Stimulated activated CD4-positive, alpha-beta T cell treated with anti-CD3 and anti-CD28 coated beads, Interleukin-2, amount 100 ng/mL, for 48 hours (primary cell): ENCODE measurements at regions not wholly inside any gene's neighbourhood (a gene's known extent, or its start where the extent isn't known, plus 50 kb on each side); places are given as distances from the start of the nearest gene placed in this dataset.
"Not testable (repeated sequence)": the region's sequence is repeated elsewhere in the genome, so short reads cannot be mapped to it uniquely, and the experiment has no call there.

Source experiments
- DNase-seq, 2 donors: peaks; one replicate each; pipeline ENCODE4 v3.0.0-alpha.2; 2020

- no peak for DNase-seq
Measured at GRCh38 chr10:37067576-37067975, 57.8 kb upstream of the ANKRD30A start.

DNA sequence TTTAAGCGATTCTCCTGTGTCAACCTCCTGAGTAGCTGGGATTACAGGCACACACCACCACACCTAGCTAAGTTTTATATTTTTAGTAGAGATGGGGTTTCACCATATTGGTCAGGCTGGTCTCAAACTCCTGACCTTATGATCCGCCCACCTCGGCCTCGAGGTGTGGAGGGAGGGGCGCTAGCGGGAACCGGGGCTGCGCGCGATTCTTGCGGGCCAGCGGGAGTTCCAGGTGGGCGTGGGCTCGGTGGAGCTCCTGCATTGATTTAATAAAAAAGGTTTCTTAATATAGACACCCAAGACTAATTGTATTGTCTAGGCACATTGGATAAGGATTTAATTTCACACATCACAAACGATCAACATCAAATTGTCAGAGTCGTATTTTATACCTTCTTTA is 63.1 kb upstream of the ANKRD30A start:
- DNase-seq, result not testable (repeated sequence)

DNA sequence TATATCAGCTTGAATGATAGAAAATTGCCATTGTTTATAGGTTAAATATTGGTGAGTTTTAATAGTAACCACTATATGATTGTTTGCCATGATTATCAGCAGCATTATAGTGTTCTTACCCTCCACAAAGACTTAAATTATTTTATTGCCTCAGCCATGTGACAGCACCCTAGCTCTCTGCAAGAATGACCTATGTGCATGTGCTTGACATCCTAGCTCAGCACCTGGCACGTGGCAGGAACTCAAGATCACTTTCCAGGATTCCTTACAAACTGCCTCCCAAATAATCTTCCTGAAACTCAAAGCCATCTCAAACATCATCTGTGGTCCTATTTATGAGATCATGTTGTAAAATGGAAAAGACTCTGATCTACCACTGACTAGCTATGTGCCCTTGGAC is 68.1 kb upstream of the ANKRD30A start:
- no peak for DNase-seq

DNA sequence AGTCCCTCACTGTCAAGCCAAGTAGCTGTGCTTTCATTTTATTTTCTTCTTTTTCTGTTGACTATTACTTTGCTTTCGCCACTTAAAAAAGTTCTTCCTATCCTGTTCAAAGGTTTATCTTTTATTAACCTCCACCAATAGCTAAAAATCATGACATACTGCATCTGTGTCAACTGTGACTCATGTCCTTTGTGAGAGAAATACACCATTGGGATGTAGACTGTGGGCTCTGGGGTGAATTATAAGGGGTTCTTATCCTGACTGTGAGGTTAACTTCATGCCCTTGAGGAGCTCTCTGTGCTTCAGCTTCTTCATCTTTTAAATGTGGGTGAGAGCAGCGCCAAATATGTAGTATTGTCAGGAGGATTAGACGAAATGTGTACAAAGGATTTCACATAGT is 71.9 kb upstream of the ANKRD30A start:
- DNase-seq, result no peak

DNA sequence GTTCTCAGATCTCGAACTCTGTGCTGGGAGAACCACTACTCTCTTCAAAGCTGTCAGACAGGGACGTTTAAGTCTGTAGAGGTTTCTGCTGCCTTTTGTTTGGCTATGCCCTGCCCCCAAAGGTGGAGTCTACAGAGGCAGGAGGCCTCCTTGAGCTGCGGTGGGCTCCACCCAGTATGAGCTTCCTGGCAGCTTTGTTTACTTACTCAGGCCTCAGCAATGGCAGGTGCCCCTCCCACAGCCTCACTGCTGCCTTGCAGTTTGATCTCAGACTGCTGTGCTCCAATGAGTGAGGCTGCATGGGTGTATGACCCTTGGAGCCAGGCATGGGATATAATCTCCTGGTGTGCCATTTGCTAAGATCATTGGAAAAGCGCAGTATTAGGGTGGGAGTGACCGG is 75.4 kb upstream of the ANKRD30A start:
- not testable (repeated sequence) for DNase-seq

- DNase-seq, result not testable (repeated sequence)
Measured at GRCh38 chr10:37044319-37044718, 81.1 kb upstream of the ANKRD30A start.

DNA sequence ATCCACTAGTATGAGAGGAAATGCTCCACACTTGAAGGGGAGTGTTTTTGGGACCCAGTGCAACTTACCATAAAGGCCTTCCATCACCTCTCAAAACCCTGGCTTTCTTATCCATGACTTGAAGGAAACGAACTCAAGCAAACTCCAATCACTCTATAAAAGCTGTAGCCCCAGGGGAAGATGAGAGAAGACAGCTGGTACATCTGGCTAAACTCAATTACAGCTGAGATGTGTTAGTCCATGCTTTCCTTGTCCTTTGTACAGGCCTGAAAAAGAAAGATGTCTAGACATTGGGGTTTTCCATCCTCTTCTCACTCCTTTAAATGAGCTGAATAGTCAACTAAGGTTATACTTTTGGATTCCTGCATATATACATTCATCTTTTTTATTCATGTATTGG is 89.5 kb upstream of the ANKRD30A start:
- DNase-seq, result no peak

DNA sequence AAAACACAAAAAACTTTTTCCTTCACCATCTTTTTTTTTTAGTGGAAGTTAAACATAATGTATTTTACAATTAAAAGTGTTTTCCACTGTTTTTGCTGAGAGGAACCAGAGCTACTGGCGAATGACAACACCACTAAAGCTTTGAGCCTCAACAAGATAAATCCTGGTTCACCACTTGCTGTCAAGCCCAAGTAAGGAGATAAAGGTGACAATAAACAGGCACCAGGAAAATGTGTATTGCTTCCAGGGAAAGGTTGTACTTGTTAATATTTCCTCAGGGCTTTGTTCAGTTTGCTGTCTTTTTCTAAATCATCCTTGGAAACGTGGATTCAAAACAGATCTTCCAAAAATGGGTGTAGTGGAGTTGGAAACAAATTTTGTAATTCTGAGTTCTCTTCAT is 109.9 kb upstream of the ANKRD30A start:
- DNase-seq, result no peak

- no peak for DNase-seq
Measured at GRCh38 chr10:37010741-37011140, 114.7 kb upstream of the ANKRD30A start.

GRCh38 chr10:37008276-37008675 is 117.1 kb upstream of the ANKRD30A start:
- DNase-seq, result not testable (repeated sequence)

GRCh38 chr10:37003126-37003525 is 122.3 kb upstream of the ANKRD30A start:
- no peak for DNase-seq

DNA sequence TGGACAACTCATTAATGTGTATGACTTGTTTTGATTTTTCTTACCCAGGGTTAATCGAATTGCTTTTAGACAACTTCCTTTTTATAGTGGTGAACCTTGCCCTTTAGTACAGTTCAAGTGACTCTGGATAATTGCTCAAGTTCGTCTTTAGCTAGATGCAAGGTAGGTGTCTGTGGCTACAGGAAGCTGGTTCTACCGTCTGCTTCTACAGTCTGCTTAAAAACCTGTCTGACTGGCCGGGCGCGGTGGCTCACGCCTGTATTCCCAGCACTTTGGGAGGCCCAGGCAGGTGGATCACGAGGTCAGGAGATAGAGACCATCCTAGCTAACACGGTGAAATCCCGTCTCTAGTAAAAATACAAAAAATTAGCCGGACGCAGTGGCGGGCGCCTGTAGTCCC is 129.6 kb upstream of the ANKRD30A start:
- not testable (repeated sequence) for DNase-seq

DNA sequence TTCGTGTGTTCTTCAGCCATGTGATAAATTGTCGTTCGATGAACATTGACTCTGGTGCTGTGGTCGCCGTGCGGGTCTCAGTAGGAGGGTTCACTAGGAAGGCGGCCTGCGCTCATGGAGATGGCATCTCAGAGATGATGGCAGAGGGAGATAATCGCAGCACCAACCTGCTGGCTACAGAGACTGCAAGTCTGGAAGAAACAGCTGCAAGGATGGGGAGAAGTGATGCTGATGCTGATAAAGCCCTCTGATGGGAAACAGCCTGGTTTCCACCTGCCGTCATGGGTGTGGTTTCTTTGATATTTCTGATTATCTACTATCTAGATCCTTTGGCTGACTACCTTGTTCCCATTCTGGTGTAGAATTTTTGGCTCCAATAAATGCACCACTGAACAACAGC is 130.5 kb upstream of the ANKRD30A start:
- no peak for DNase-seq

DNA sequence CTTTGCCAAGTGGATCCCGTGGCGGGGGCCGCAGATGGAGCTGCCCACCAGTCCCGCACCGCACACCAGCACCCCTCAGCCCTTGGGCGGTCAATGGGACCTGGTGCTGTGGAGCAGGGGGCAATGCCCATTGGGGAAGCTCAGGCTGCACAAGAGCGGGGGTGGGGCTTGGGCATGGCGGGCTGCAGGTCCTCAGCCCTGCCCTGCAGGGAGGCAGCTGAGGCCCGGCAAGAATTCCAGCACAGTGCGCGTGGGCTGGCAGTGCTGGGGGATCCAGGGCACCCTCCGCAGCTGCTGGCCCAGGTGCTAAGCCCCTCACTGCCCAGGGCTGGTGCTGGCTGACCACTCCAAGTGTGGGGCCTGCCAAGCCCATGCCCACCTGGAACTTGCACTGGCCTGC is 136.2 kb upstream of the ANKRD30A start:
- DNase-seq, result no peak

- DNase-seq, result no peak
Measured at GRCh38 chr10:36946598-36946997, 178.8 kb upstream of the ANKRD30A start.

GRCh38 chr10:36943544-36943943 is 181.9 kb upstream of the ANKRD30A start:
- DNase-seq, result no peak

DNA sequence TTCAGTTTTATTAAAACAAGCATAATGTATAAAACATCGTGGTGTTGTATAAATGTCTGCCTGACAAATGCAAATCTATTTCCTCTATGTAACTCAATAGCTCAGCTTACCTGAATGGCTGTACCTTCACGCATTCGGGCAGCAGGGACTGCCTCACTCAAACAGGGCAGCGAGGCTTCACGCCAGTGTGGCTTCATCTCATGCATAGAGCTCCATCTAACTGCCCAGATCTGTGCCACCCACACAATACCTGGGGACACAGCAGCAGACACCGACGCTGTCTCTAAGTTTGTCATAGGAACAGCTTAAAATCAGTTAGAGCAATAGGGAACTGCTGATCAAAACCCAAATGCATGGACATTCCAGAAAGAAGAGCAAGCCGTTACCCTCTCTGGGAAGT is 182.8 kb upstream of the ANKRD30A start:
- no peak for DNase-seq

GRCh38 chr10:36903040-36903439 is 222.4 kb upstream of the ANKRD30A start:
- DNase-seq, result no peak

DNA sequence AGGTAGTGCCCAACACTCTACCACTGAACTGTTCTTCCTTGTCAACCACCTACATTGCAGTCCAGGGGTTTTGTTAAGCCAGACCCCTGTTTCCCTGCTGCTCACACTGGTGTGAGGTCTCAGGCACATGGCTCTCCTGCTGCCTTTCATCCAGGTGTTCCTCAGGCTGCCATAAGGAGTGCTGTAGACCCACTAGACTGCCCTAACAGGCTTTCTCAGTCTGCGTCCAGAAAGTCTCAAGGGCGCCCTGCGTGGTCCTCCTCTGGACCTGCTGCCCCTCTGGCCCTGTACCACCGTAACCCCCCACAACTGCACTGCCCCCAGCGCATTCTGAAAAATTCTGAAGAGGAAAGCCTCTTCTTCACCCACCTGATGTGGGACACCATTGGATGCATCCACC is 225.7 kb upstream of the ANKRD30A start:
- DNase-seq, result no peak

GRCh38 chr10:36888925-36889573 is 236.3 kb upstream of the ANKRD30A start:
- peak; percentile 42 to 48 for DNase-seq

- DNase-seq, result no peak
Measured at GRCh38 chr10:36886303-36886891, 239.0 kb upstream of the ANKRD30A start.

DNA sequence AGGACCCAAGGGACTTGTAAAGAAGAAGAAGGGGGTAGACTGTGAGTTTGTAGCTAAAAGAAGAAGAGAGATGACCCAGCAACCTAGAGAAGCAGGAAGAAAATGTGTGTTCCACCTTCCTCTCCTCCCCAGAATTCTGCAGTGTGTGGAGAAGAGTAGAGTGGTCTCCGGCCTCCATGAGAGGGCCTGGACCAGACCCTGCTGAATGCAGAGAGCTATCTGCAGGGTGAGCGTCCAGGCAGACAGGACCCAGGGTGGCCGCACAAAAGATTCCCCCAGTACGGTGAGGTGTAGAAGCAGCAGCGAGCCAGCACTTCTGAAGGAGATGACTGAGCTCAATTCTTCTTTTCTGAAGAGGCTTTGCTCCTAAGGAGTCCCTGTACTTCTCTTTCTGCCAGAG is 239.7 kb upstream of the ANKRD30A start:
- no peak for DNase-seq

GRCh38 chr10:36882781-36883180 is 242.6 kb upstream of the ANKRD30A start:
- no peak for DNase-seq

DNA sequence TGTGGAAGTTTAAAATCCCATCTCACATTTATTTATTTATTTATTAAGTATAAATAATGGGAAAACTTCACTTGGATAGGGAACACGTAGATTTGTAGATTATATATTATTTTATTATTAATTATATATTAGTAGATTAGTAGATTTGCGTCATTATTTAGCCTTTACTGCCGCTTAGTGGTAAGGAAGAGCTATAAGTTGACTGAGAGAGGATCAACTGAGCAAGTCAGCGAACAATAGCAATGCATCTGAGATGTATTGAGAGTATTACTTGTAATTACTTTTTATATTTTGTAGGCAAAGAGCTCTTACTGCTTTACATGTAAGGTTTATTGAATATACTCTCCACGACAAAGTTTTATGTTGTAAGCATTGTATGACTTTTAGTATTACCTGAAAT is 244.5 kb upstream of the ANKRD30A start:
- no peak for DNase-seq
